GM18951 (cell line): ENCODE measurements at regions not wholly inside any gene's neighbourhood (a gene's known extent, or its start where the extent isn't known, plus 50 kb on each side); places are given as distances from the start of the nearest gene placed in this dataset.

Source experiments
- POLR2A ChIP-seq: IDR thresholded peaks from 4 replicates; pipeline ENCODE4 v1.6.1; 2011; ENCODE audit warnings: mild to moderate bottlenecking; ENCODE audit not compliant: insufficient read length, insufficient read depth; ENCODE audit errors: extremely low read depth
- in situ Hi-C: fragments of 300-500 bp; cut with MboI; formaldehyde crosslinking; loops from one replicate; pipeline ENCODE4 v1.12.0; 2022; ENCODE audit warnings: low sequenced_read_pairs, mixed read lengths, inconsistent platforms; ENCODE audit not compliant: unreplicated experiment

DNA sequence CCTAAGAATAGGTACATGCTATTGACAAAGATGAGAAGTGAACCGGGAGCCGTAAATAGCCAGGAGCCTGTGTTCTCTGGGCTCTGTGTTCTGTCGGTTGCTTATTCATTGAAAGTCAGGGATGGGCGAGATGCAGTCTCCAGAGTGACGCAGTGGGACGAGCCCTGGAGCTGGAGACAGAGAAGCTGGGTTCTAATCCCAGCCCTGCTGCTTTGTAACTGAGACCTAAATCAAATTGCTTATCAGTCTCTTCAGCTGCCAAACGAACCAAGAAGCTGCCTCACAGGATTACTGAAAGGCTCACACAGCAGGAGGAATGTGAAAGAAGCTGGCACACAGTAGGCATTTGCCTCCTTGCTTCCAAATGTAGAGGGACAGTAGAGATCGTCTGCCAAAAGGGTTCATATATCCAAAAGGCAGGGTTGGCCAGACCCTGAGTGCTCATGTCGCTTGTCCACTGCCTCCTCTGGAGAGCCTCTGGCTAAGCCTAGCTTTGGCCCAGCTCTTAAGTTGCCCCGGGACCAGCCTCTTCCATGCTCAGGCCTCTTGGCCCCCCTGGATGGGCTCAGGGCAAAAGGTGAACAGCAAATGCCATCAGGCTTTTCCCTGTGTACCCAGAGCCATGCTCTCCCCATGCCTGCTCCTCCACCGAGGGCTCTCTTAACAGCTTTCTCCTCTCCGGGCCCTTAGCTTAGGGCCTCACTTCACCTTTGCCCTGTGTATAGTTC lies 134.2 kb upstream of the IPO9 start:
- no peak for TF ChIP-seq POLR2A
- in situ Hi-C loops: loop anchor here (10.0 kb wide), 1 partner anchor 130 kb away; no protein-coding TSS in a partner anchor

DNA sequence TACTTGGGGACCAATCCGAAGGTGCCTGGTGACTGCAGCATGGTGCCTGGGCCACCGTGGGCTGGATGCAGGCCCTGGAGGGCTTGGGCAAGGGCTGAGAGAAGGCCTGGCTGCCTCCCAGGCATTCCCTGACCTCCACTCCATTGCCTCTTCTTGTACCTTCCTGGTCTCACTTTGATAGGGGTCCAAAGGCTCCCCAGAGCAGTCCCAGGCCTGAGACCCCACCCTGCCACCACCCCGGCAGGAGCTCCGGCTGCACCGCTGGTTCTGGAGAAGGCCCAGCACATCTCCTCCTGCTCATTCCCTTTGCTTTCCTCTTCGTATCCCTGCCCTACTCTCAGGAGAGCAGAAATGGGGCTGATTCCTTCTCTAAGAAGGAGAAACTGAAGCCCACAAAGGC lies 133.3 kb upstream of the IPO9 start:
- no peak for TF ChIP-seq POLR2A
- in situ Hi-C loops: loop anchor here (10.0 kb wide), 1 partner anchor 131 kb away; no protein-coding TSS in a partner anchor

DNA sequence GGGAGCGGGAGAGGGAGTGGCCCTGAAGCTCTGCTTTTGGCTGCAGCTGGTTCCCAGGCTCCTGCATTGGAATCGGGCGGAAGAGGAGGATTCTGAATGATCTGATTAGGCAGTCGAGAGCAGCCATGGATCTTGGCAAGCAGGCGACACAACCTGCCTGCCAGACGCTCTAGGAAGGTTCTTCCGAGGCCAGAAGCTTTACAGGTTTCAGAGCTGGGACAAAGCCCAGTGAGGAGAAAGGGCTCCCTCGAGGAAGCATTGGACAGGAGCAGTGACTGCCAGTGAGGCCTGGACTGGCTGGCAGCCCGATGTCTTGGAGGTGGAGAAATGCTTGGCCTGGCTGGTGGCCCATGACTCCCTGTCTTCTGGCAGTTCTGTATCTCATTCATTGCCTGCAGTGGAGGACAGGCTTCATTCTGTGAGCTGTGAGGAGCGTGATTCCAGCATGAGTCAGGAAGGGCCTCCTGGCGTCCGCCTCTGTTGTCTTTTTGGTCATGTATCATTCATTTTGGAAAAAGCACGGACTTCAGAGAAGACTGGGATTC lies 132.7 kb upstream of the IPO9 start:
- TF ChIP-seq POLR2A: no peak
- in situ Hi-C loops: loop anchor here (10.0 kb wide), 1 partner anchor 131 kb away; no protein-coding TSS in a partner anchor

DNA sequence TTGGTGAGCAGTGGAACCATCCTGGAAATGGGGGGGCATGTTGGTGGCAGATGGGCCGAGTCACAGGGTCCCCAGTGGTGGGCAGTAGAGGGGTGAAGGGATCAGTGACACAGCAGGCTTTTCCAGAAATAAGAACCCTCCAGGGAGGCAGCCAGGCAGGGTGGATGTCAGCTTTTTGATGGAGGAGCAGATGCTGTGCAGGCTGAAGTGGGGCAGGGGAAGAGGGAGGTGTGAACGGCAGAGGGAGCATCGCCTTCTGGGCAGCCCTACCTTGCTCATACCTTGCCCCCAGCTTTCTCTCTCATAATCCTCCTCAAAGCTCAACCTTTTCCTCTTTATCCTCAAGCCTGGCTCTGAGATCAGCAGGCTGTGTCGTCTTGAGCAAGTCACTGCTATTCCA lies 131.8 kb upstream of the IPO9 start:
- no peak for TF ChIP-seq POLR2A
- in situ Hi-C loops: loop anchor here (10.0 kb wide), 1 partner anchor 132 kb away; no protein-coding TSS in a partner anchor

DNA sequence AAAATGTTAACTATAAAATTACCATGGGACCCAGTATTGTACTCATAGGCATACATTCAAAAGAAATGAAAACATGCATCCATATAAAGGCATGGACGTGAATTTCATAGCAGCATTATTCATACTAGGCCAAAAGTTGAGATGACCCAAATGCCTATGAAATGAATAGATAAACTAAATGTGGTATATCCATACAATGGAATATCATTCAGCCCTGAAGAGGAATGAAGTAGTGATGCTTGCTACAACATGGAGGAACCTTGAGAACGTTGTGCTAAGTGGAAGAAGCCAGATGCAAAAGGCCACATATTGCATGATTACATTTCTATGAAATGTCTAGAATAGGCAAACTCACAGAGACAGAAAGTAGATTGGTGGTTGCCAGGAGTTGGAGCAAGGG lies 127.1 kb upstream of the IPO9 start:
- in situ Hi-C loops: no loop called here
- no peak for TF ChIP-seq POLR2A

DNA sequence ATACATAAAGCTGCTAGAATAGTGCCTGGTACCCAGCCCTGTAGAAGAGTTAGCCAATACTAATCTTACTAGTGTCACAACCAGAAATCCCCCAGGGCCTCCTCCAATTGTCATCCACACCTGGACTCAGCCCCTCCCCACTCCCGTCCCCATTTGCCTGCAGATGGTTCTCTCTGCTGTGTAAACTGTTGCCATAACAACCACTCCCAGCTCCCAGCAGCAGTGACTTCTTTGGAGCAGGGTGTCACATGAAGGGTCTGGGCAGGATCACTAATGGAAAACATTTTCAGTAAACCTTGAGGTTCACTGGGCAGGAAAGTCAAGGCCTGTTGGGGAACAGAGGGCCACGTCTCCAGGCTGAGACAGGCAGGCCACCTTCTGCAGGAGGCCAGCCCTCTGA lies 126.0 kb upstream of the IPO9 start:
- in situ Hi-C loops: no loop called here
- TF ChIP-seq POLR2A: no peak

DNA sequence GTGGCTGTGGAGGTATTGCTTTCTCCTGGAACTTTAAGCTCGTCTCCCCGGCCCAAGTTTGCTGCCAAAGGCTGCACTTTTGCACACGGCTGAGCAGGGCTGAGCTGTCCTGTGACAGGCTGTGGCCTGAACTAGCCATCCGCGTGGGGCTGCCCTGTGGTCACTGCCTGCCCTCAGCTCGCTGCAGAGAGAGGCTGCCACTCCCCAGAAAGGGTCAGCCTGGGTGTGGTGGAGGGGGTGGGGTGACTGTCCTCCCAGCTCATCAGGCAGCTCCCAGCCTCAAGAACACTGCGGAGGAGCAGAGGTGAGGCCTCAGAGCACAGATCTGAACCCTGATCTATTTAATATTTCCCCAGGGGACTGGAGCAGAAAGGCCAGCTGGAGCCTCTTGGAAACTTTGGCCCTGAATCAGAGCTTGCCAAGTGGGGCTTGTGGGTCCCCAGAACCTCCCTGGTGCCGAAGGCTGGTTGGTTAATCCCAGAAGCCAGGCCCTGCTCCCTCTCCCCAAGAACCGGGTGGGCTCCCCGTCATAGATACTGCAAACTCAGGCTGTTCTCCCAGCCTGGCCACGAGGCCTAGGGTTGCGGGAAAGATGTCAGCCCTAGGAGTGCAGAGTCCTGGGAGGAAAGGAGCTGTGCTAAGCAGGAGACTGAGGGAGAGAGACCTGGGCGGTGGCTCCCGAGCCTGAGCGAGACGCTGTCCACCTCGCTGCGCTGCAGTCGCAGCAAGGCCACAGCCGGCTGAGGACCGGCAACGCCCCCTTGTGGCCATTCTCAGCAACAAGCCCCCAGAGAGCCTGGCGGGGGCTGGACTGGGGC lies 125.1 kb upstream of the IPO9 start:
- TF ChIP-seq POLR2A: no peak
- in situ Hi-C loops: no loop called here

DNA sequence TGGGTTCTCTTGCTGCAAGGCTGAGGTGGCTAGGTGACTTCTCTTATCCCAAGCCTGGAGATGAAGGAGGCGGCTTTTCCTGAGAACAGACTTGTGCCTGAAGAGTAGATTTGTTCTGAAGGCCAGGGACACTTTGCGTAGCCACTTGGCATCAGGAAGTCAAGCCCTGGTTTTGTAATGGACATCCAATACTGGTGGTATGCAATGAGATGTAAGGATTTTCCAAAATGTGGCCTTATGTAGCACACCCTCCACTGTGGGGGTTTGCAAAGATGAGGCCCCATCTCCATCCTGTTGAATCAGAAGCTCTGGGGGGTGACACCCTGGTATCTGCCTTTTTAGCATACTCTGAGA lies 124.5 kb upstream of the IPO9 start:
- TF ChIP-seq POLR2A: no peak
- in situ Hi-C loops: no loop called here

DNA sequence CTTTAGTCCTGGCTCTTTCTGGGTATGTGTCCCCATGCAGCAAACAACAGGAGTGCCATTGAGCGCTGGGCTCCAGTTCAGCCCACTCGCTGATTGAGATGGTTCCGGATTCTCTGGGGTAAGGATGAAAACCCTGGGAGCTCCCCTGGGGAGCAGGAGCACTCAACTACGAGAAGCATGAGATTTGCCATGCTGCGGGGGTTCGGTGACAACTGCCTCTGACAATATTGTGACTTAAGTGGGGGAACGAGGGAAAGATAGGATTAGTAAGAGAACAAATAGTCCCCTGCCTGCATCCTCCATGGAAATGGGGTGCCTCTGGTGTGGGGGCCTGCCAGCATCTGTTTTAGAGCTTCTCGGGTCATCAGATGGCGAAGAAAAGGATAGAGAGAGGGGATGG lies 123.6 kb upstream of the IPO9 start:
- no peak for TF ChIP-seq POLR2A
- in situ Hi-C loops: no loop called here

DNA sequence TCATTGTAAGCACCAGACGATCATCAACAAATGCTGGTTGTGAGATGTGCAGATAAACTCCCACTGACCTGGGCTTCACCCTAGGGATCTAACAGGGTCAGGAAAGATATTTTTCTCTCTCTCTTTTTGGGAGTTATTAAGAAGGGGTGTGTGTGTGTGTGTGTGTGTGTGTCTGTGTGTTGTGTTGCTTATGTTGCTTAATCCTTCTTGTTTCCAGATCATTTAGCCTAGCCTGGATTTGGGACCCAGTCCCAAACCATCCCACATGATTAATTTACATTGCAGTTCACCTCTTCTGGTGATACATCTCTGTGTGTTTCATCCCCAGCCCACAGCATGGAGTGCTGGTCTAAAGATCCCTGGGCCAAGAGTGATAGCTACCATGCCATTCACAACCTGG lies 122.8 kb upstream of the IPO9 start:
- no peak for TF ChIP-seq POLR2A
- in situ Hi-C loops: no loop called here

DNA sequence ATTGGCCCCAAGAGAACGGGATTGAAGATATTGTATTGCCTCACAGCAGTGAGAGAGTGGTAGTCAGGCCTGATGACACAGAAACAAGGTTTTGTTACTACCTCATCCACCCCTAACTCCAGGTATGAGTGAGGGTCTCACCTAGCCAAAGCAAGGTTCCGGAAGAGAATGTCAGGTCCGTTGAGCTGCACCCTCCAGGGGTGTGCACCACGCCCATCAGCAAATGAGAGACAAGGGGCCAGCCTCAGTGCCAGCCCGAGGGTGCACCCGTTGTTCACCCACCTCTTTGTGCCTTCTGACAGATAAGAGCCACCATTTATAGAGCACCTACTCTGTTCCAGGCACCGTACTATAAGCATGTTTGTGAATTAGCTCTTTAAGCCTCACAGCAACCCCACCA lies 121.9 kb upstream of the IPO9 start:
- in situ Hi-C loops: no loop called here
- TF ChIP-seq POLR2A: no peak

DNA sequence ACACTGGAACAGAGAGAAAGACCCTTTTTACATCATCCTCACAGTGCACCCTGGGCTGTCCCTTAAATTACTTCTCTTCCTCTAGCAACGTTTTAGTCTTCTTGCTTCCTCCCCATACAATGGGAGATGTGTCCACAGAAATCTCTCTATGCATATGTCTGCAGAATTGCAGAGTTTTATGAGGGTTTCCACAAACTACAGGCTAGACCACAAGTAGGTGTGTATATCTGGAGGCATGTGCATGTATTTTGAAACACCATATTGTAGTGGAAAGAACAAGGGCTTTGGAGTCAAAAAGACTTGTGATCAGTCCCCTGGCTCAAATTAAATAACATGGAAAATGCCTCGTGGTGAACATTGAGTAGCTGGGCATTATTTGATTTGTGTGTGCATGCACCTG lies 121.3 kb upstream of the IPO9 start:
- no peak for TF ChIP-seq POLR2A
- in situ Hi-C loops: no loop called here

DNA sequence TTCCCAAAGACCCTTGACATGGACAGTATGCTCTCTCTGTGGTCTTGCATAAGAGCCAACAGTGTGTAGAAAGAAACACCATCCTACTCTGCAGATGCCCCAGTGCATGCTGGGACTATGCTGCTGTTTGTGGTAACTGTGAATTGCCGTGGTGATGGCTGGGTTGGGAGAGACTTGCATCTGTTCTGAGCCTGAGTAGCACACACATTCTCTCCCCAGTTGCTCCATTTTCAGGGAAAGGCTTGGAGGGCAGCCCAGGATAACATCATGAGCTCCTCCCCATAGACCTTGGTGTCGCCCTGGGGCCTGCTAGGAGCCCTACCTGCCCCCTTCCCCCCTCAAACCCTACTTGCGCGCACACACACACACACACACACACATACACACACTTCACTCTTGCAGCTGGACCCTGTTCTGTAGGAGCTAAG lies 120.9 kb upstream of the IPO9 start:
- in situ Hi-C loops: no loop called here
- TF ChIP-seq POLR2A: no peak

DNA sequence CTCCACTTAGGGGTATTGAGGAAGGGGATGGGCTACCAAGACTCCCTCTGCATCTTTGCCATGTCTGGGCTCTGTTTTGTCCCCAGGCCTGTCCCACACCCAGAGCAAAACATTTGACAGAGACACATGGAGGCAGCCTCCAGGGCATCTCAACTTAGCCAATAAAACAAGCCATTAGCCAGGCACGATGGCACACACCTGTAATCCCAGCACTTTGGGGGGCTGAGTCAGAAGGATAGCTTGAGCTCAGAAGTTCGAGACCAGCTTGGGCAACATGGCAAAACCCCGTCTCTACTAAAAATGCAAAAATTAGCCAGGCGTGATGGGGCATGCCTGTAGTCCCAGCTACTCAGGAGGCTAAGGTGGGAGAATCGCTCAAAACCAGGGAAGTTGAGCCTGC lies 120.3 kb upstream of the IPO9 start:
- in situ Hi-C loops: no loop called here
- TF ChIP-seq POLR2A: no peak
